Activated T-helper 9 cell treated with anti-CD3 and anti-CD28 coated beads, Interleukin-2, amount 50 U/mL, for 16 hours (primary cell): ENCODE measurements at regions not wholly inside any gene's neighbourhood (a gene's known extent, or its start where the extent isn't known, plus 50 kb on each side); places are given as distances from the start of the nearest gene placed in this dataset.

ENCODE experiments used
- DNase-seq: peaks from one replicate; pipeline ENCODE4 v3.0.0-alpha.2; 2020; ENCODE audit warnings: low read depth

DNA sequence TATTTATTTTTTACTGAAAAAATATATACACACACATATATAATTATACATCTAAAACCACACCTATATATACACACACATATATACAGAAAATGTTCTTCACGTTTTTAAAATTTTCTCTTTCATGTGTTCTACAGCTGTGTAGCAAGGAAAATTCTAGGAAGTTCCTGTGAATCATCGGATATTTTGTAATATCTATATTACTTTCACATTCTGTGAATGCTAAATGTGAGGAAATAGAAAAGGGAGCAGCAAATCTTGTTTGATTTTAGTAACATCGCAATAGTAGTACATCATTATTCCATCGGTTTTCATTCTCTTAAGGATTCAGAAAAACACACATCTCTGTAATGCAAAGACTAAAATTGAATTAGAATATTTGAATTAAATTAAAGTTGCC is 836.8 kb upstream of the NECTIN3 start:
- DNase-seq = no peak

GRCh38 chr3:110236976-110237610 is 834.5 kb upstream of the NECTIN3 start:
- DNase-seq = no peak

DNA sequence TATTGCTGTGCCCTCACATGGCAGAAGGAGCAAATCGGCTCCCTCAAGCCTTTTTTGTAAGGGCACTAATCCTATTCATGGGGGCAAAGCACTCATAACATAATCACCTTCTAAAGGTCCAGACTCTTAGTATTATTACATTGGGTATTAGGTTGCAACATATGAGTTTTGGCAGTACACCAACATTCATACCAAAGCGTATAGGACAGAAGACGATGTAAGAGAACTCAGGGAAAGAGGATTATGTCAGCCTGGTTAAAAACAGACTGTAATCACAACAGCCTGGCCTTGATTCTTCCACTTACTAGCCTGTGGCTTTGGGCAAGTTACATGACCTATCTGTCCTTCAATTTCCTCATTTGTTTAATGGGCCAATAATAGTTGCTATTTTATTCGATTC is 828.5 kb upstream of the NECTIN3 start:
- DNase-seq = no peak

DNA sequence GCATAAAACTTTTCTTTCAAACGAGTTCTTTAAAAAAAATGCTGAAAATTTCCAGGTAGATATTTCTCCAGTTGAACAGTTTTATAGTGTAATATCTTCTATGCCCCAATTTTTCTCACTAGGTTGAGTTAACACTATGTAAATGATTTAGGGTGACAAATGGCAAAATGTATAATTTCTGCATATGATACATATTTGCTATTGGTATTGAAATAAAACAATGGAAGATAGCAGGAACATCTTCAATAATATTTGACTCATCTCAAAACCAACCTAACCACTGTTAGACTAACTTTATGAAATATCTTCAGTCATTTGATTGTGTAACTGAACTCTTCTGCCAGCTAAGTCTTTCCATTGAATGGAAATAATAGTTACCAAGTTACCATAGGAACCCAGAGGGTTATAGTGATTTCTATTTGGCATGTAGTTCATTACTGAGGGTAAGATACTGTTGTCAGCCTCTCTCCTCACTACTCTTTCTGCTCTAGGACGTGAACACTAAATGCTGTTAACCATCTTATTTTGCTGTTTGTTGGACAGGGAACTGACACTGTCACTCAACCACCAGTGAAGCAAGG is 824.7 kb upstream of the NECTIN3 start:
- no peak for DNase-seq

DNA sequence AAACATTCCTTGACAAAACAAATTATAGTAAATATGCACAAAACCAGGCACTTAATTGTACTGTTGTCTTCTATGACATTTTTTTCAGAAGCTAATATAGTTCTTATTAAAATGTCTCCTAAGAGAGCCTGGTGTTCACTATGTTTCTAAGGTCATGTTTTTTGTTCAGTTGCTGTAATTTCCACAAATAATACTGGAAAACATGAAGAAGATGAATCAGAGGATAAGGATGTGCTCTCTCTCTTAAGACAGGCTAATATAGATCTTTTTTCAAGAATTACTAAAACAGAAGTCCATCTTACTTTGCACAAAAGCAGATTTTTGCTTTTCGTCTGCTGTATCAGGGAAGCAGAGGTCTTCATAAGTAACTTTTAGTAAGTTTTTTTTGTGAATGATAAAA is 823.0 kb upstream of the NECTIN3 start:
- DNase-seq = no peak

DNA sequence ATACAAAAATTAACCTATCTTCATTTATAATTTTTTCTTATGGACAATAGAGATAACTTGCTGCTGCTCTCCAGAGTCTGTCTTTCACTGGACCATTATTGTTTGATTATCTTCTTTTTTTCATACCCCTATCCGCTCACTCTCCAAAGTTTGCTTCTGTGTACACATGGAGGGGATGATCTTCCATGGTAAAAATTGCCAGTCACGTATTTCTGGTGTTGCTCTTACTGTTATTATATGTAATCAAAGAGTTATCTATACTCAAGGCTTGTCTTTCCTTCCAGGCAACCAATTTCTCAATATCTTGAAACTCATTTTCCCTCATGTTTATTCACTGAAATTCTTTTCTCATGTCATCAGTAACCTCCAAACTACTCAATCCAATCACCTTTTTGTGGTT is 817.8 kb upstream of the NECTIN3 start:
- no peak for DNase-seq

DNA sequence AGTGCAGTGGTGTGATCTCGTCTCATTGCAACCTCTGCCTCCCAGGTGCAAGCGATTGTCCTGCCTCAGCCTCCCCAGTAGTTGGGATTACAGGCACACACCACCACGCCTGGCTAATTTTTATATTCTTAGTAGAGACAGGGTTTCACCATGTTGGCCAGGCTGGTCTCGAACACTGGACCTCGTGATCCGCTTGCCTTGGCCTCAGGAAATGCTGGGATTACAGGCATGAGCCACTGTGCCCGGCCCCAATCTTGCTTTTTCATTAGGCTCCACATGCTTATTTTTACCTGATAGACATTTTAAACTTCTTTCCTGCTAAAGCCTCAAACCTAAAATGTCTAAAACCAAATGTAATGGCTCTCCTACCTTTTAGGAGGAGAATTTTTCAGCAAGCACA is 817.0 kb upstream of the NECTIN3 start:
- no peak for DNase-seq

- DNase-seq = no peak
Measured at GRCh38 chr3:110261141-110261540, 810.5 kb upstream of the NECTIN3 start.

DNA sequence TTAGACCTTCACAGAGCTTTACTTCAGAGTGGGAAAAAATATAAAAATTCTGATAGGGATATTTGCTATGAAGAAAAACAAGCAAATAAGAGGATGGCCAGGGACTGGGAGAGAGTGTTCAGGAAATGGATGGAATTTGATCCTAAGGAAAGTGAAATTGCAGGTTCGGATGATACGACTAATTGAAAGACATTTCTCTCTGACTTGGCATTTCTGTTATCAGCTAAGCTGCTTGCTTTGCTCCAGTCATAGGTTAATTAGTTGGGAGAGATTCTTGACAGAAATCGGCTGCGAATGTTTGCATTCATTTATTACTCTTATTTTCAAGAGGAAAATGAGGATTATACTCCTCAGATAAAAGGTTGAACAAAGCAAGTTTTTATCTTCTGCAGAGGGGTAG is 808.7 kb upstream of the NECTIN3 start:
- no peak for DNase-seq

DNA sequence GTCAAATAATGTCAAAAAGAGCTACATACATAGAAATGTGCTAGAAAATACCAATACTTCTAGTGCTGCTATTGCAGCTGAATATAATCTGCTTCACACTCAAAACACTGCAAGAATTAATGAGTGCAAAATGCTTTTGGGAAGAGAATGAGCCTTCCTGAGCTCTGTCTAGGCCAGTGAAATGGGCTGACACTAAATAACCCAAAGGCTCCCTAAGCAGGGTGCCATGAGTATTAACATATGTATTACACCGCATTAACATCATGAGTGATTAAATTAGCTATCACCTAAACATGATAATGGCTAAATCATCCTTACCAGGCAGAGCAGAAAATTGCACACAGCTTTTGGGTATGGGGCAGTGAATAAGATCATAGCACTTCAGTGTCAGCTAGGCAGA is 806.3 kb upstream of the NECTIN3 start:
- no peak for DNase-seq

- no peak for DNase-seq
Measured at GRCh38 chr3:110267304-110267845, 804.2 kb upstream of the NECTIN3 start.

DNA sequence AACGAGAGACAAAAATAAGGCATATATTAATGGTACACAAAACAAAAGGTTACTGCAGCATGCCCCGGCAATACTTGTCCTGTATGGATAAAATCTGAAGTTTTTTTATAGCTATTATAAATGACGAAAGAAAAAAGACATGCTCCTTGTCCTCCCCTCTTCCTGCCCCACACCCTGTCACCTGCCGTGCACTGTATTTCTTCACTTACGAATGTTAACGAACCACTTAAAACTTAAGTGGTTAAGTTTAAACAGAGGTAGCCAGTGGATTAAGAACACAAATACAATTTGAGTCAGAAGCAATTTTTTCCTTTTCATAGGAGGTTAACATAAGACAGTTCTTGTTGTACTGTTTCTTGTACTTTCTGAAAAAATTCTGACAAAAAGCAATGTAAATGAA is 799.1 kb upstream of the NECTIN3 start:
- no peak for DNase-seq

GRCh38 chr3:110291886-110292501 is 779.6 kb upstream of the NECTIN3 start:
- DNase-seq = no peak

GRCh38 chr3:110293660-110294059 is 778.0 kb upstream of the NECTIN3 start:
- DNase-seq = no peak

DNA sequence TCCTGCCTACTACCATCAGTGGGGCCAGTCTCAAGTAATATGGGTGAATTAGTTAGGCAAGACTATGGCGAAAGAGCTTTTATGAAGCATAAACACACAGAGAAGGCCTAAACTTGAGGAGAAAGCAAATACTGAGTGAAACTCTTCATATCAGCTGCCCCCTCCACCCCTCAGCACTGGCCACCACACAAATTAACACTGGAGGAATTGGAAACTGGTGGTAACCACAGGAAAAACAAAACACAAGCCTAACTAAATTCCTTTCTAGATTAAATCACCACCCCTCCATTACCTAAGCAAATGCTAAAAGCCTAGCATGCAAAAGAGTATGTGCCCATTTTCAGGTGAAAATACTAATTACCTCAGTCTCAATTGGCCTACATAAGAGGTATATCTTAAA is 774.7 kb upstream of the NECTIN3 start:
- DNase-seq = no peak

- DNase-seq = no peak
Measured at GRCh38 chr3:110301781-110302180, 769.8 kb upstream of the NECTIN3 start.

DNA sequence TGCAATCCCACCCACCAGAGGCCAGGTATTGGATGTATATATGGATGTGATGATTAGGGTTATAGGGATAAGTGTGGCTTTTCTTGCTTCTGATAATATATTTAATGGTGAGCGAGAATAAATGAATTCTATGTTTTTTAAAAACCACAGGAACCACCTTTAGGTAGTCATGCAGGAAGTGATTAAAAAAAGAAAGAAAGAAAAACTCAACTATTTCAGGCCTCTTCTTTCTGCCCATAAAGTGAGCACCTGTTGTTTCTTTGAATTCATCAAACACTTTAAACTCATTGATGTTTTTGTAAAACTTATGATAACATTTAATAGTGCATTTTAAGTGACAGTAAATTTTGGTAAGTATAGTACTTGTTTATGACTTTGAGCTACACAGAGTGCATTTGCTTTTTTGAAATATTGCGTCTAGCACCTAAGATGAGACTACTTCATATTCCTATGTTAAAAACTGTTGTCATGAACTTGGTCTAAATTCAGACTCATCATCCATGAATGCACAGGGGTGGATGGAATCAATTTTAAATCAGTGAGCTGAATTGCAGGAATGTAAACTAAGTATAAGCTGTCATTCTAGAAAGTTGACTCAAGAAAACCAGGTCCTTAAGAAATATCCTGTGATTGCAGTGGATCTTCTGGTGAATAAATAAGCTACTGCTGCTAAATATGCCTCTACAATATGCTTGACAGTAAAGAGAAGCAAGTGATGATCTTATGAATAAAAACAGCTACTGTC is 764.4 kb upstream of the NECTIN3 start:
- no peak for DNase-seq

GRCh38 chr3:110311541-110311940 is 760.1 kb upstream of the NECTIN3 start:
- DNase-seq = no peak

DNA sequence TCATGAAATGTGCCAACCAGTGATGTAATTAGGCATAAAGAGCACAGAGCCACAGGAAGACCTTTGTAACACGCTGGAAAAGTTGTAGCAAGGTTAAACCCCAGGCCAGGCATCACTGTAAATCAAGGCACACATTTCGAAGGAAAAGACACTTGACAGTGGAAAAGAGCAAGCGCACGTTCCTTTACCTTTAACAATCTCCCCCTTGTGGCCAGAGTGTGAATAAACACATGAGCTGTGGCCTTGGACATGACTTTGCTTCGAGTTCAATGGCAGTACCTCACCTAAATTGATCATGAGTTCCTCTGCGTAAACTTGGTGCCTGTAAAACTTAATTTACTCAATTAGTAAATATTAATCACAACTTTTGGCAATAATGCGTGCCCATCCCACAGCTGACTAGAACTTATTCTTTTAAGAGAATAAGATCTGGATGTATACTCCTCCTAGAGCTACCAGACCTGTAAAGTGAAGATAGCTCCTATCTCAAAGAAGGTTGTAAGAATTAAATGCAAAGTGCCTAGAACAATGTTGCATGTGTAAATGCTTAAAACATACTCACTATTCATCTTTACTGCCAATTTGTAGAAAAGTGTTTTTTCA is 757.0 kb upstream of the NECTIN3 start:
- peak; percentile 17 for DNase-seq

DNA sequence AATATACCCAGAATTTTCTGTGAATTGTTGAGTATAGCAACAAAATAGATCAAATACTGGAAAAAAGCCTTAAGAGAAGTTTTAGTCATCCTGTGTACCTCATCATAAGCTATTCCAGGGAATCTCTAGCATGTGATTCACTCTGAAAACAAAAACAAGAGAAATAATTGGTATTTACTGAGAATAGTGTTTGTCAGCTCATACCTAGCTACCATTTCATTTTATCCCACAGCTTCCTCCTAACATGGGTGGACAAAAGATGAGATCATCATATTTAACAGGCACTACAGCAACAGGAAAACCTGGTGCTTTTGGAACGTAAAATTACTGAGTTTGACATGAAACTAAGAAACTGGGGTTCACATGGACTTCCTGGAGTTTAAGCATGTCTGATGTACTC is 753.5 kb upstream of the NECTIN3 start:
- no peak for DNase-seq

GRCh38 chr3:110323349-110323748 is 748.3 kb upstream of the NECTIN3 start:
- no peak for DNase-seq

DNA sequence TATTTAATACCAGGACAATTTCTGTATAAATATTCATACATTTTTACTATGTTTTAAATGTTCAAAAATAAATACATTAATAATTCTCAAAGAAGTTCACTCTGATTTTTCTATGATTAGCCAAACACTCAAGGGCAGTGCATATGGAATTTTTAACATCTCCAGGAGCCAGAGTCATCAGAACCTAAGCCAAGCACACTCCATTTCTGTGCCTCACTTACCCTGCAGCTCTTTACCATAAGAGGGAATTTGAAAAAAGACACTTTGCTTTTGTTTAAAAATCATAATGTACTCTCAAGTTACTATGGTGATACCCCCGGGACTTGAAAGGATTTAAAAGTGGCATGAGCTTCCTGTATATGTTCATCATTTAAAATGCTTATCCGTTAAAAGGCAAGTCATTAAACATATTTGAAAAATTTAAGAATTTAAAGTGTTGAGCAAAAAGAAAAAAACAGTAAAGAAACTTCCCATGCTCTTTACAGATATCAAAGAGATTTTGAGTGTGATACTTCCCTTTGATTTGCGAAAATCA is 747.4 kb upstream of the NECTIN3 start:
- no peak for DNase-seq
